Transverse colon (tissue), 4 donors: ENCODE measurements at regions not wholly inside any gene's neighbourhood (a gene's known extent, or its start where the extent isn't known, plus 50 kb on each side); places are given as distances from the start of the nearest gene placed in this dataset.

Experiments
- DNase-seq: peaks from one replicate; pipeline ENCODE4 v3.0.0-alpha.2; 2019
- H3K27ac ChIP-seq, 4 donors: fragments of 200-600 bp; sonication (generic); 2 replicates each; pipeline ENCODE4 v1.5.1; 2016 to 2018; ENCODE audit warnings: inconsistent platforms in 4 of 4
- H3K27me3 ChIP-seq: fragments of 200-600 bp; sonication (generic); 2 replicates; pipeline ENCODE4 v1.5.1; 2017; ENCODE audit warnings: inconsistent platforms
- H3K36me3 ChIP-seq, 4 donors: fragments of 200-600 bp; sonication (generic); 2 replicates each; pipeline ENCODE4 v1.5.1; 2017 to 2019; ENCODE audit warnings: inconsistent platforms in 4 of 4
- H3K4me1 ChIP-seq, 4 donors: fragments of 200-600 bp; sonication (generic); 2 replicates each; pipeline ENCODE4 v1.5.1; 2017 to 2020; ENCODE audit warnings: inconsistent platforms in 4 of 4
- H3K4me3 ChIP-seq, 4 donors: fragments of 200-600 bp; sonication (generic); 1 replicate in 1 of 4; 2 replicates in 3 of 4; pipeline versions ENCODE4 v1.5.1 to v1.6.1; 2017 to 2019; ENCODE audit warnings: inconsistent platforms in 4 of 4
- H3K9me3 ChIP-seq, 2 donors: fragments of 200-600 bp; sonication (generic); 2 replicates each; pipeline ENCODE4 v1.5.1; 2017 to 2019; ENCODE audit warnings: inconsistent platforms in 2 of 2
- EP300 ChIP-seq: sonication (generic); formaldehyde crosslinking; IDR thresholded peaks from one replicate; pipeline ENCODE4 v1.6.1; 2017; ENCODE audit warnings: antibody characterized with exemption, low read depth
- POLR2A ChIP-seq: fragments of 450-650 bp; IDR thresholded peaks from one replicate; pipeline ENCODE4 v1.6.1; 2016; ENCODE audit warnings: antibody characterized with exemption, mild to moderate bottlenecking, moderate library complexity
- POLR2AphosphoS5 ChIP-seq, 3 donors: sonication (generic); formaldehyde crosslinking; IDR thresholded peaks; one replicate each; pipeline ENCODE4 v1.6.1; 2016; ENCODE audit warnings: antibody characterized with exemption in 3 of 3
- WGBS, 2 donors: methylation state at CpG; one replicate each; pipeline ENCODE4 v1.1.5; 2018; ENCODE audit warnings: low coverage in 1 of 2; 5-methylcytosine and 5-hydroxymethylcytosine counted together
- in situ Hi-C, 4 donors: fragments of 200-750 bp; cut with MboI; loops; one replicate each; pipeline versions ENCODE4 v1.15.0 to v1.15.1; 2017; ENCODE audit warnings: low sequenced_read_pairs in 3 of 4, low pct_ligation_motif_present in 1 of 4, low pct_unique_long_range_greater_than_20kb in 1 of 4
- intact Hi-C: fragments of 100-400 bp; cut with DNase I; formaldehyde crosslinking; loops from one replicate; pipeline ENCODE4 v1.15.1; 2023; ENCODE audit warnings: low total_unique reads
- TF ChIP-seq, protein P1 (sequence below), 5 experiments: fragments of 200-600 bp in 3 of 5; fragments of 450-650 bp in 2 of 5; sonication (generic) in 3 of 5; IDR thresholded peaks; 1 replicate in 2 of 5; 2 replicates in 3 of 5; pipeline ENCODE4 v1.5.1; 2016 to 2017; ENCODE audit warnings: antibody characterized with exemption in 5 of 5, inconsistent platforms in 3 of 5, mild to moderate bottlenecking in 2 of 5, moderate library complexity in 1 of 5

DNA sequence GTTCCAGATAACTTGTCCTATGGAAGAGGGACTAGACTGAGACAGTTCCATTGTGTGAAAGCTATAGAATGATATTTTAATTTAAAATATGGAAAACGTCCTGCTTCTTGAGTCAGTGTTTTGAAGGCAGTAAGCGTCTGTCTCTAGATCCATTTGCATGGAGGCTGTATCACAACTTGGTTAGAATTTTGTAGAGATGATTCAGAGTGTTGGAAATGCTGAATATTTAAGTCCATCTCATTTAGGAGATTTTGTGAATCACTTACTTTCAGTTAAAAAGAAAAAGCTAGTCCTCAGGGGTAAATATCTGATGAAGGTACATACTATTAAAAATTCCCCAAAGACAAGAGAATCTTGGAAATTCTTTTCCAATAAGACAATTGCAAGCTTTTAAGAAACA is 72.7 kb downstream of the FANCF start:
- H3K4me1 ChIP-seq, result no peaks in the 10 kb centered on the region
- in situ Hi-C loops, result no loop called here
- H3K27me3 ChIP-seq, result no peaks in the 10 kb centered on the region
- intact Hi-C loops, result no loop called here
- H3K4me3 ChIP-seq, result no peak overlapping the region
- no peaks in the 10 kb centered on the region for H3K36me3 ChIP-seq
- no peak overlapping the region for H3K27ac ChIP-seq
- DNase-seq, result no peak
- TF ChIP-seq, protein P1, sequence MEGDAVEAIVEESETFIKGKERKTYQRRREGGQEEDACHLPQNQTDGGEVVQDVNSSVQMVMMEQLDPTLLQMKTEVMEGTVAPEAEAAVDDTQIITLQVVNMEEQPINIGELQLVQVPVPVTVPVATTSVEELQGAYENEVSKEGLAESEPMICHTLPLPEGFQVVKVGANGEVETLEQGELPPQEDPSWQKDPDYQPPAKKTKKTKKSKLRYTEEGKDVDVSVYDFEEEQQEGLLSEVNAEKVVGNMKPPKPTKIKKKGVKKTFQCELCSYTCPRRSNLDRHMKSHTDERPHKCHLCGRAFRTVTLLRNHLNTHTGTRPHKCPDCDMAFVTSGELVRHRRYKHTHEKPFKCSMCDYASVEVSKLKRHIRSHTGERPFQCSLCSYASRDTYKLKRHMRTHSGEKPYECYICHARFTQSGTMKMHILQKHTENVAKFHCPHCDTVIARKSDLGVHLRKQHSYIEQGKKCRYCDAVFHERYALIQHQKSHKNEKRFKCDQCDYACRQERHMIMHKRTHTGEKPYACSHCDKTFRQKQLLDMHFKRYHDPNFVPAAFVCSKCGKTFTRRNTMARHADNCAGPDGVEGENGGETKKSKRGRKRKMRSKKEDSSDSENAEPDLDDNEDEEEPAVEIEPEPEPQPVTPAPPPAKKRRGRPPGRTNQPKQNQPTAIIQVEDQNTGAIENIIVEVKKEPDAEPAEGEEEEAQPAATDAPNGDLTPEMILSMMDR (IDR thresholded peaks at IDR 0.05), result no peak
- TF ChIP-seq POLR2AphosphoS5 (IDR thresholded peaks at IDR 0.05) (no peak), POLR2A (no peak), EP300 (no peak)
- WGBS, 2 donors, result 64 to 79% methylated on average over 2 of the region's 2 CpGs
- no peaks in the 10 kb centered on the region for H3K9me3 ChIP-seq

DNA sequence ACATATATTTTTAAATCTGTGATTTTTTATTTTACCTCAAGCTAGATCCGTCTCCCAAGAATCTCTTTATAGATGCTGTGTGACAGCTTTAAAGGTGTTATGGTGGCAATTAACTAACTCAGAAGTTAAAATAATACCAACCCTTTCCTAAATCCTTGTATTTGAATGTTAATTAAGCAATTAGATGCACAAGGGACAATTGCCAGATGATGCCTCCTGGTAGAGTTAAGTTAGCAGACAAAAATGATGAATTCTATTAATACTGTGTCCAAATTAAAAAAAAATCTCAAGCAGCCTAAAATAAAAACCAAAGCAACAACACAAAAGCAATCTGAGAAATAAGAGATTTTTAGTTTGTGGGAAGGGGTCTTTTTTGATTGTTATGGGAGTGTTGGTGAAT is 78.9 kb downstream of the FANCF start:
- Histone ChIP-seq H3K4me3 (no peak overlapping the region), H3K4me1 (no peaks in the 10 kb centered on the region), H3K27ac (no peak overlapping the region), H3K36me3 (no peaks in the 10 kb centered on the region), H3K27me3 (no peaks in the 10 kb centered on the region), H3K9me3 (no peaks in the 10 kb centered on the region)
- no peak for DNase-seq
- WGBS, 2 donors, result 55 to 71% methylated on average over 1 of the region's 1 CpG
- intact Hi-C loops, result loop anchor here (10.0 kb wide), 1 partner anchor 202 kb away; no protein-coding TSS in a partner anchor
- in situ Hi-C loops, result no loop called here
- TF ChIP-seq, protein P1 (IDR thresholded peaks at IDR 0.05), result no peak
- TF ChIP-seq POLR2AphosphoS5 (IDR thresholded peaks at IDR 0.05) (no peak), POLR2A (no peak), EP300 (no peak)

DNA sequence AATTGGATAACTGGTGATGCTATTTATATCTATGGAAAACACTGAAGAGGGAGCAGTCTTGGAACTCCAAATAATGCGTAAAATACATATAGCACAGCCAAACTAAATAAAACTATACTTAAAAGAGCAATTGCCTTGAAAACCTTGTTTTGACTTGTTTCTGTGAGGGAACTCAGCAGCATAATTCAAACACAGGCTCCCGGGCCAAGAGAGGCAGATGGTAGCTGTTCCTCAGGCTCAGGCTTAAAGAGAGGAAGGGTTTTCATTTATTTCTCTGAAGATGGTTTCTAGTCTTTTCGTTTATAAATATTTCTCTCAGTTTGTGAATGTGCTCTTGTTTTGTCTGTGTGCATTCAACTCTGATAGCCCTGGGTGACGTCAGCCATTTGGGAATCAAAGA is 82.4 kb downstream of the FANCF start:
- TF ChIP-seq POLR2AphosphoS5 (IDR thresholded peaks at IDR 0.05) (no peak), EP300 (no peak)
- TF ChIP-seq, protein P1 (IDR thresholded peaks at IDR 0.05), result no peak
- no peak overlapping the region for H3K27ac ChIP-seq
- H3K4me1 ChIP-seq, result no peaks in the 10 kb centered on the region
- no peak for DNase-seq
- no peaks in the 10 kb centered on the region for H3K36me3 ChIP-seq
- in situ Hi-C loops, result no loop called here
- H3K4me3 ChIP-seq, result no peak overlapping the region
- H3K9me3 ChIP-seq, result no peaks in the 10 kb centered on the region
- H3K27me3 ChIP-seq, result no peaks in the 10 kb centered on the region
- WGBS, 2 donors, result 45% methylated on average over 4 of the region's 4 CpGs
- intact Hi-C loops, result loop anchor here (10.0 kb wide), 1 partner anchor 198 kb away; no protein-coding TSS in a partner anchor

DNA sequence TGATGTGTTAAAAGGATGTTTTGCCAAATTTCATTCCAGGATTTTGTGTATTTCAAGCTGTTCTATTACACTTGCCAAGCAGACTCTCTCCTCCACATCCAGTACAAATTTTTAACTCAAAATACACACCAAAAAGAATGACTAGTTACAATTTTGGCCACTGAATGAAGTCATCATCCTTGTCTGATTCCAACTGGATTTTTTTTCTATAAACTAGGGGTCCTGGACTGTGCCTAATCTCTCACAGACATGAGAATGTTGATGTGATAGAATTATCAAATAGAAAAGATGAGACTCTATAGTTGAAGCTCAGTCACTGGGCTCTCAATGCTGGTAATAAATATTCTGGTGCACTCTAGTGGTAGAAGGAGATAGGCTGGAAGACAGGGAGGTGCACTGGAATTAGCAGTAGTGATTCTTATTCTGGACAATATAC is 85.8 kb downstream of the FANCF start:
- H3K9me3 ChIP-seq, result no peaks in the 10 kb centered on the region
- intact Hi-C loops, result loop anchor here (10.0 kb wide), 1 partner anchor 195 kb away; no protein-coding TSS in a partner anchor
- no peak for DNase-seq
- no peak for TF ChIP-seq EP300
- no peak for TF ChIP-seq POLR2A
- TF ChIP-seq POLR2AphosphoS5 (IDR thresholded peaks at IDR 0.05), result no peak
- TF ChIP-seq, protein P1 (IDR thresholded peaks at IDR 0.05), result peak in 1 of 5 experiments; percentile 9
- no peaks in the 10 kb centered on the region for H3K4me1 ChIP-seq
- no peak overlapping the region for H3K4me3 ChIP-seq
- no peaks in the 10 kb centered on the region for H3K27me3 ChIP-seq
- H3K36me3 ChIP-seq, result no peaks in the 10 kb centered on the region
- in situ Hi-C loops, result no loop called here
- H3K27ac ChIP-seq, result no peak overlapping the region
